ENCODE measurements at regions not wholly inside any gene's neighbourhood (a gene's known extent, or its start where the extent isn't known, plus 50 kb on each side); places are given as distances from the start of the nearest gene placed in this dataset.

- H3K4me1 ChIP-seq = no peaks in the 10 kb centered on the region; the same call in 1 of the 2 replicates
- H3K27me3 ChIP-seq (ENCODE audit: low read depth) = no peaks in the 10 kb centered on the region
- DNase-seq (ENCODE audit: low spot score in 2 of 2) = no peak
- H3K4me3 ChIP-seq = no peak overlapping the region
- H3K9me3 ChIP-seq = no peaks in the 10 kb centered on the region
- in situ Hi-C loops (cut with MboI; ENCODE audit: low sequenced_read_pairs) = no loop called here
- H3K36me3 ChIP-seq (replicated peaks) = no peaks in the 10 kb centered on the region
Observed at GRCh38 chr2:226623587-226624368, 175.8 kb downstream of the IRS1 start.

GRCh38 chr2:226622484-226622883, 177.1 kb downstream of the IRS1 start:
- Histone ChIP-seq H3K4me1 (no peaks in the 10 kb centered on the region; the same call in 1 of the 2 replicates), H3K9me3 (no peaks in the 10 kb centered on the region), H3K36me3 (replicated peaks) (no peaks in the 10 kb centered on the region), H3K4me3 (no peak overlapping the region), H3K27me3 (ENCODE audit: low read depth) (no peaks in the 10 kb centered on the region)
- DNase-seq (ENCODE audit: low spot score in 2 of 2) = no peak
- in situ Hi-C loops (cut with MboI; ENCODE audit: low sequenced_read_pairs) = no loop called here

GRCh38 chr2:226620176-226620575, 179.4 kb downstream of the IRS1 start:
- Histone ChIP-seq H3K4me3 (no peak overlapping the region), H3K27me3 (ENCODE audit: low read depth) (no peaks in the 10 kb centered on the region), H3K4me1 (no peaks in the 10 kb centered on the region; the same call in 1 of the 2 replicates), H3K36me3 (replicated peaks) (no peaks in the 10 kb centered on the region), H3K9me3 (no peaks in the 10 kb centered on the region)
- DNase-seq (ENCODE audit: low spot score in 2 of 2) = no peak
- in situ Hi-C loops (cut with MboI; ENCODE audit: low sequenced_read_pairs) = no loop called here

- DNase-seq (ENCODE audit: low spot score in 2 of 2) = no peak
- Histone ChIP-seq H3K27me3 (ENCODE audit: low read depth) (no peaks in the 10 kb centered on the region), H3K4me1 (no peaks in the 10 kb centered on the region; the same call in 1 of the 2 replicates), H3K4me3 (no peak overlapping the region), H3K36me3 (replicated peaks) (no peaks in the 10 kb centered on the region), H3K9me3 (no peaks in the 10 kb centered on the region)
- in situ Hi-C loops (cut with MboI; ENCODE audit: low sequenced_read_pairs) = no loop called here
Observed at GRCh38 chr2:226619707-226620106, 179.9 kb downstream of the IRS1 start.

- Histone ChIP-seq H3K4me3 (no peak overlapping the region), H3K36me3 (replicated peaks) (no peaks in the 10 kb centered on the region), H3K27me3 (ENCODE audit: low read depth) (no peaks in the 10 kb centered on the region), H3K4me1 (no peaks in the 10 kb centered on the region; the same call in 1 of the 2 replicates), H3K9me3 (no peaks in the 10 kb centered on the region)
- in situ Hi-C loops (cut with MboI; ENCODE audit: low sequenced_read_pairs) = no loop called here
- peak in 1 of 2 experiments; percentile 28 for DNase-seq (ENCODE audit: low spot score in 2 of 2)
Observed at GRCh38 chr2:226618875-226619605, 180.6 kb downstream of the IRS1 start.

- in situ Hi-C loops (cut with MboI; ENCODE audit: low sequenced_read_pairs) = no loop called here
- no peak overlapping the region for H3K4me3 ChIP-seq
- no peaks in the 10 kb centered on the region for H3K9me3 ChIP-seq
- no peaks in the 10 kb centered on the region for H3K27me3 ChIP-seq (ENCODE audit: low read depth)
- DNase-seq (ENCODE audit: low spot score in 2 of 2) = no peak
- H3K4me1 ChIP-seq = no peaks in the 10 kb centered on the region; the same call in 1 of the 2 replicates
- no peaks in the 10 kb centered on the region for H3K36me3 ChIP-seq (replicated peaks)
Observed at GRCh38 chr2:226618544-226618874, 181.1 kb downstream of the IRS1 start.

GRCh38 chr2:226615891-226616290, 183.7 kb downstream of the IRS1 start:
- no peaks in the 10 kb centered on the region for H3K36me3 ChIP-seq (replicated peaks)
- H3K4me3 ChIP-seq = no peak overlapping the region
- no peaks in the 10 kb centered on the region for H3K9me3 ChIP-seq
- no peak for DNase-seq (ENCODE audit: low spot score in 2 of 2)
- in situ Hi-C loops (cut with MboI; ENCODE audit: low sequenced_read_pairs) = no loop called here
- H3K27me3 ChIP-seq (ENCODE audit: low read depth) = no peaks in the 10 kb centered on the region
- no peaks in the 10 kb centered on the region; the same call in 1 of the 2 replicates for H3K4me1 ChIP-seq

- no peak overlapping the region for H3K4me3 ChIP-seq
- no peaks in the 10 kb centered on the region for H3K9me3 ChIP-seq
- in situ Hi-C loops (cut with MboI; ENCODE audit: low sequenced_read_pairs) = no loop called here
- no peaks in the 10 kb centered on the region for H3K4me1 ChIP-seq
- H3K27me3 ChIP-seq (ENCODE audit: low read depth) = no peaks in the 10 kb centered on the region
- DNase-seq (ENCODE audit: low spot score in 2 of 2) = no peak
- no peaks in the 10 kb centered on the region for H3K36me3 ChIP-seq (replicated peaks)
Observed at GRCh38 chr2:226611944-226612318, 187.7 kb downstream of the IRS1 start.

- in situ Hi-C loops (cut with MboI; ENCODE audit: low sequenced_read_pairs) = no loop called here
Observed at GRCh38 chr2:226611196-226611943, 188.2 kb downstream of the IRS1 start.

GRCh38 chr2:226609366-226609765, 190.3 kb downstream of the IRS1 start:
- Histone ChIP-seq H3K27me3 (ENCODE audit: low read depth) (no peaks in the 10 kb centered on the region), H3K36me3 (replicated peaks) (no peaks in the 10 kb centered on the region), H3K4me3 (no peak overlapping the region), H3K9me3 (no peaks in the 10 kb centered on the region), H3K4me1 (no peaks in the 10 kb centered on the region)
- DNase-seq (ENCODE audit: low spot score in 2 of 2) = no peak
- in situ Hi-C loops (cut with MboI; ENCODE audit: low sequenced_read_pairs) = no loop called here

More at GRCh38 chr2:226611196-226611943, 188.2 kb downstream of the IRS1 start:
- no peaks in the 10 kb centered on the region for H3K4me1 ChIP-seq
- no peak overlapping the region for H3K4me3 ChIP-seq
- H3K9me3 ChIP-seq = no peaks in the 10 kb centered on the region
- no peak for DNase-seq (ENCODE audit: low spot score in 2 of 2)
- no peaks in the 10 kb centered on the region for H3K36me3 ChIP-seq (replicated peaks)
- no peaks in the 10 kb centered on the region for H3K27me3 ChIP-seq (ENCODE audit: low read depth)

GRCh38 chr2:226608451-226608850, 191.2 kb downstream of the IRS1 start:
- DNase-seq (ENCODE audit: low spot score in 2 of 2) = no peak
- Histone ChIP-seq H3K4me1 (no peaks in the 10 kb centered on the region), H3K4me3 (no peak overlapping the region), H3K27me3 (ENCODE audit: low read depth) (no peaks in the 10 kb centered on the region; the same call in 1 of the 2 replicates), H3K9me3 (no peaks in the 10 kb centered on the region), H3K36me3 (replicated peaks) (no peaks in the 10 kb centered on the region)
- in situ Hi-C loops (cut with MboI; ENCODE audit: low sequenced_read_pairs) = no loop called here

- in situ Hi-C loops (cut with MboI; ENCODE audit: low sequenced_read_pairs) = no loop called here
- Histone ChIP-seq H3K4me1 (no peaks in the 10 kb centered on the region), H3K4me3 (no peak overlapping the region), H3K27me3 (ENCODE audit: low read depth) (no peaks in the 10 kb centered on the region; the same call in 1 of the 2 replicates), H3K36me3 (replicated peaks) (no peaks in the 10 kb centered on the region), H3K9me3 (no peaks in the 10 kb centered on the region)
- no peak for DNase-seq (ENCODE audit: low spot score in 2 of 2)
Observed at GRCh38 chr2:226607379-226607778, 192.2 kb downstream of the IRS1 start.

- H3K36me3 ChIP-seq (replicated peaks) = no peaks in the 10 kb centered on the region
- no peaks in the 10 kb centered on the region for H3K9me3 ChIP-seq
- peaks cover 3% of the 10 kb centered on the region for H3K27me3 ChIP-seq (ENCODE audit: low read depth)
- no peak overlapping the region for H3K4me3 ChIP-seq
- in situ Hi-C loops (cut with MboI; ENCODE audit: low sequenced_read_pairs) = no loop called here
- H3K4me1 ChIP-seq = no peaks in the 10 kb centered on the region
- no peak for DNase-seq (ENCODE audit: low spot score in 2 of 2)
Observed at GRCh38 chr2:226605642-226606041, 194.0 kb downstream of the IRS1 start.

GRCh38 chr2:226603606-226604005, 196.0 kb downstream of the IRS1 start:
- Histone ChIP-seq H3K9me3 (no peaks in the 10 kb centered on the region), H3K27me3 (ENCODE audit: low read depth) (peaks cover 3% of the 10 kb centered on the region)
- DNase-seq (ENCODE audit: low spot score in 2 of 2) = no peak

More at GRCh38 chr2:226603606-226604005, 196.0 kb downstream of the IRS1 start:
- Histone ChIP-seq H3K4me1 (no peaks in the 10 kb centered on the region), H3K36me3 (replicated peaks) (no peaks in the 10 kb centered on the region), H3K4me3 (no peak overlapping the region)
- in situ Hi-C loops (cut with MboI; ENCODE audit: low sequenced_read_pairs) = no loop called here

Measured in HAP-1 (cell line).